CD14-positive monocyte (primary cell): ENCODE measurements at regions not wholly inside any gene's neighbourhood (a gene's known extent, or its start where the extent isn't known, plus 50 kb on each side); places are given as distances from the start of the nearest gene placed in this dataset.

Experiments used
- DNase-seq, 3 donors: peaks; one replicate each; pipeline ENCODE4 v3.0.0-alpha.2; 2011 to 2022
- H2AFZ ChIP-seq: 2 replicates; pipeline ENCODE4 v1.6.0; 2012; ENCODE audit warnings: mild to moderate bottlenecking, low read depth, low read length, inconsistent platforms; ENCODE audit not compliant: insufficient read depth, poor library complexity, severe bottlenecking
- H3K27ac ChIP-seq, 2 donors: 1 replicate in 1 of 2; 2 replicates in 1 of 2; pipeline ENCODE4 v1.5.1; 2012 to 2013; ENCODE audit warnings: low read length in 2 of 2, control low read depth in 1 of 2, inconsistent platforms in 1 of 2, low read depth in 1 of 2, mild to moderate bottlenecking in 1 of 2
- H3K27me3 ChIP-seq, 2 donors: one replicate each; pipeline versions ENCODE4 v1.6.0 to v1.6.1; 2011 to 2013; ENCODE audit warnings: low read length in 2 of 2; ENCODE audit not compliant: control insufficient read depth in 2 of 2, insufficient read depth in 2 of 2
- H3K36me3 ChIP-seq, 2 donors: replicated peaks in 1 of 2; 1 replicate in 1 of 2; 2 replicates in 1 of 2; pipeline versions ENCODE4 v1.5.1 to v1.6.1; 2012 to 2013; ENCODE audit warnings: low read length in 2 of 2, control low read depth in 1 of 2, inconsistent platforms in 1 of 2, mild to moderate bottlenecking in 1 of 2; ENCODE audit not compliant: insufficient read depth in 2 of 2, control insufficient read depth in 1 of 2
- H3K4me1 ChIP-seq, 2 donors: 1 replicate in 1 of 2; 2 replicates in 1 of 2; pipeline versions ENCODE4 v1.5.1 to v1.6.1; 2012 to 2013; ENCODE audit warnings: low read length in 2 of 2, control low read depth in 1 of 2, inconsistent platforms in 1 of 2, mild to moderate bottlenecking in 1 of 2, moderate library complexity in 1 of 2; ENCODE audit not compliant: insufficient read depth in 2 of 2, control insufficient read depth in 1 of 2
- H3K4me2 ChIP-seq: replicated peaks from 2 replicates; pipeline ENCODE3; 2012; ENCODE audit warnings: low read length, moderate library complexity, mild to moderate bottlenecking; ENCODE audit not compliant: poor library complexity, severe bottlenecking; ENCODE audit errors: extremely low read depth
- H3K4me3 ChIP-seq, 3 experiments: fragments of 200-600 bp in 1 of 3; sonication (generic) in 1 of 3; replicated peaks in 1 of 3; 1 replicate in 2 of 3; 2 replicates in 1 of 3; pipeline ENCODE4 v1.5.1; 2011 to 2013; ENCODE audit warnings: low read length in 3 of 3, mild to moderate bottlenecking in 3 of 3, control low read depth in 2 of 3, low read depth in 2 of 3, inconsistent platforms in 1 of 3, moderate library complexity in 1 of 3
- H3K79me2 ChIP-seq: 2 replicates; pipeline ENCODE4 v1.6.0; 2012; ENCODE audit warnings: mild to moderate bottlenecking, control low read depth, inconsistent platforms, low read length, moderate library complexity; ENCODE audit not compliant: insufficient read depth
- H3K9ac ChIP-seq: 2 replicates; pipeline ENCODE4 v1.6.0; 2017; ENCODE audit warnings: low read length, mild to moderate bottlenecking; ENCODE audit not compliant: insufficient read depth, poor library complexity, severe bottlenecking
- H3K9me3 ChIP-seq, 2 donors: replicated peaks in 1 of 2; 1 replicate in 1 of 2; 2 replicates in 1 of 2; pipeline versions ENCODE4 v1.5.1 to v1.6.1; 2012 to 2013; ENCODE audit warnings: low read length in 2 of 2, control low read depth in 1 of 2; ENCODE audit not compliant: control insufficient read depth in 1 of 2, insufficient read depth in 1 of 2
- H4K20me1 ChIP-seq: 2 replicates; pipeline ENCODE4 v1.6.0; 2012; ENCODE audit warnings: mild to moderate bottlenecking, low read length, control low read depth, moderate library complexity; ENCODE audit not compliant: insufficient read depth
- H3K27ac Mint-ChIP-seq, 7 donors: one replicate each; pipeline ENCODE4 v1.8.0; 2020; ENCODE audit warnings: mild to moderate bottlenecking in 7 of 7, mixed read lengths in 7 of 7, moderate library complexity in 6 of 7, inconsistent platforms in 2 of 7
- H3K27me3 Mint-ChIP-seq, 3 donors: one replicate each; pipeline ENCODE4 v1.8.0; 2021 to 2022; ENCODE audit warnings: low read depth in 3 of 3, mild to moderate bottlenecking in 3 of 3, mixed read lengths in 3 of 3, moderate library complexity in 3 of 3, inconsistent platforms in 1 of 3
- H3K36me3 Mint-ChIP-seq, 2 donors: one replicate each; pipeline ENCODE4 v1.8.0; 2020; ENCODE audit warnings: mixed read lengths in 2 of 2, inconsistent platforms in 1 of 2, mild to moderate bottlenecking in 1 of 2
- H3K4me1 Mint-ChIP-seq: one replicate; pipeline ENCODE4 v1.8.0; 2020; ENCODE audit warnings: mild to moderate bottlenecking, mixed read lengths
- H3K4me3 Mint-ChIP-seq, 2 donors: one replicate each; pipeline ENCODE4 v1.8.0; 2020; ENCODE audit warnings: mild to moderate bottlenecking in 2 of 2, mixed read lengths in 2 of 2, moderate library complexity in 1 of 2
- H3K9me3 Mint-ChIP-seq, 7 donors: one replicate each; pipeline ENCODE4 v1.8.0; 2020 to 2022; ENCODE audit warnings: mixed read lengths in 7 of 7, mild to moderate bottlenecking in 6 of 7, moderate library complexity in 6 of 7, inconsistent platforms in 2 of 7
- WGBS: methylation state at CpG from one replicate; pipeline ENCODE4 v1.1.5; 2013; ENCODE audit warnings: missing lambda C conversion rate; ENCODE audit not compliant: insufficient coverage; 5-methylcytosine and 5-hydroxymethylcytosine counted together
- intact Hi-C, 2 donors: fragments of 100-400 bp; cut with micrococcal nuclease; formaldehyde crosslinking; loops; one replicate each; pipeline versions ENCODE4 v1.15.0 to v1.15.1; 2023
- TF ChIP-seq, protein P1 (sequence below): fragments of 200-600 bp; IDR thresholded peaks from one replicate; pipeline ENCODE4 v1.8.0; 2022; ENCODE audit warnings: antibody characterized with exemption, mild to moderate bottlenecking

DNA sequence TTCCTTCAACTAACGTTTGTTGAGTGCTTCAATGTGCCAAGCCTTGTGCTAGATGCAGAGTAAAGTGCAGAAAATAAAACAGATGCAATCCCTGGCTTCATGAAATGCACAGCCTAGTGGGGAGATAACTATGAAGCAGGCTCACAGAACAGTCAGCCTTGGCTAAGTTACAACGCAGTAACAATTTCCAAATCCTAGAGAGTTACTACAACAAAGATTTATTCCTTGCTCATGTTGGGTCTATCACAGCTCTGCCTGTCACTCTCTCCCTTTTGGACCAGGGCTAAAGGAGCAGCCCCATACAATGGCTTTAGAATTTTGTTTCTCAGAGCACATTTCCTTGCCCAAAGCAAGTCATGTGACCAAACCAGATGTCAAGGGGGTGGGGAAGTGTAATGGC is 359.8 kb downstream of the ZNF326 start:
- H3K4me1 ChIP-seq = no peaks in the 10 kb centered on the region
- no CpG with 5 or more reads among the region's 2 CpGs for WGBS
- H3K79me2 ChIP-seq = no peaks in the 10 kb centered on the region
- no peak overlapping the region for H3K4me2 ChIP-seq
- H3K36me3 ChIP-seq = no peaks in the 10 kb centered on the region
- intact Hi-C loops = no loop called here
- H4K20me1 ChIP-seq = no peaks in the 10 kb centered on the region
- Mint-ChIP-seq H3K4me1 (no peaks in the 10 kb centered on the region), H3K27ac (no peak overlapping the region), H3K27me3 (peaks cover 2 to 4% (median 4%) of the 10 kb centered on the region in 3 donors), H3K4me3 (no peak overlapping the region), H3K9me3 (no peaks in the 10 kb centered on the region), H3K36me3 (no peaks in the 10 kb centered on the region)
- H3K9me3 ChIP-seq = no peaks in the 10 kb centered on the region
- no peak overlapping the region for H3K4me3 ChIP-seq
- H2AFZ ChIP-seq = no peak overlapping the region
- TF ChIP-seq, protein P1, sequence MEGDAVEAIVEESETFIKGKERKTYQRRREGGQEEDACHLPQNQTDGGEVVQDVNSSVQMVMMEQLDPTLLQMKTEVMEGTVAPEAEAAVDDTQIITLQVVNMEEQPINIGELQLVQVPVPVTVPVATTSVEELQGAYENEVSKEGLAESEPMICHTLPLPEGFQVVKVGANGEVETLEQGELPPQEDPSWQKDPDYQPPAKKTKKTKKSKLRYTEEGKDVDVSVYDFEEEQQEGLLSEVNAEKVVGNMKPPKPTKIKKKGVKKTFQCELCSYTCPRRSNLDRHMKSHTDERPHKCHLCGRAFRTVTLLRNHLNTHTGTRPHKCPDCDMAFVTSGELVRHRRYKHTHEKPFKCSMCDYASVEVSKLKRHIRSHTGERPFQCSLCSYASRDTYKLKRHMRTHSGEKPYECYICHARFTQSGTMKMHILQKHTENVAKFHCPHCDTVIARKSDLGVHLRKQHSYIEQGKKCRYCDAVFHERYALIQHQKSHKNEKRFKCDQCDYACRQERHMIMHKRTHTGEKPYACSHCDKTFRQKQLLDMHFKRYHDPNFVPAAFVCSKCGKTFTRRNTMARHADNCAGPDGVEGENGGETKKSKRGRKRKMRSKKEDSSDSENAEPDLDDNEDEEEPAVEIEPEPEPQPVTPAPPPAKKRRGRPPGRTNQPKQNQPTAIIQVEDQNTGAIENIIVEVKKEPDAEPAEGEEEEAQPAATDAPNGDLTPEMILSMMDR = no peak
- no peak overlapping the region for H3K9ac ChIP-seq
- no peaks in the 10 kb centered on the region for H3K27me3 ChIP-seq
- H3K27ac ChIP-seq = no peak overlapping the region
- no peak for DNase-seq

DNA sequence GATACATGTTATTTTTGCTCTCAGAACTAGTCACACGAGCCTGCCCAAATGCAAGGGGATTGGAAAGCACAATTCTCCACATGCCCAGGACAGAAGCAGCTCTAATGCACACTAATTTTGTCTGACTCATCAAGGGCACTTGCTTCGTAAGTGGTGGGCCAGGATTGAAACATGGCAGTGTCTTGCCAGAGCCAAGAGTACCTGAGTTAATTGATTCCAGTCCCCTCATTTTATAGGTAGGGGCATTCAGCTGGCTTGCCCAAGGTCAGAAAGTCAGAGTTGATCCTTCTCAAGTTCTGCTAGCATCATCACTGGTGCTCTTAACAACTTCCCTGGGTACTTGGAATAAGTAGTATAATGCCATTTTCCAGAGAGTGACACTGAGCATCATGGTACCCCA is 356.1 kb downstream of the ZNF326 start:
- TF ChIP-seq, protein P1 = no peak
- H3K9me3 Mint-ChIP-seq = peaks cover 5 to 13% (median 8%) of the 10 kb centered on the region in 7 donors
- Histone ChIP-seq H3K79me2 (no peaks in the 10 kb centered on the region), H3K4me1 (no peaks in the 10 kb centered on the region), H3K27me3 (no peaks in the 10 kb centered on the region), H3K4me3 (no peak overlapping the region), H3K27ac (no peak overlapping the region), H3K4me2 (no peak overlapping the region), H3K36me3 (no peaks in the 10 kb centered on the region), H3K9me3 (peaks cover 0 to 6% of the 10 kb centered on the region in 2 donors), H2AFZ (no peak overlapping the region), H4K20me1 (no peaks in the 10 kb centered on the region), H3K9ac (no peak overlapping the region)
- intact Hi-C loops = no loop called here
- peaks cover 2 to 4% (median 2%) of the 10 kb centered on the region in 3 donors for H3K27me3 Mint-ChIP-seq
- no peak overlapping the region for H3K27ac Mint-ChIP-seq
- no peak for DNase-seq
- H3K4me1 Mint-ChIP-seq = peaks cover 8% of the 10 kb centered on the region
- 100% methylated on average over 1 of the region's 2 CpGs for WGBS
- peaks cover 0 to 6% of the 10 kb centered on the region in 2 donors for H3K36me3 Mint-ChIP-seq
- H3K4me3 Mint-ChIP-seq = no peak overlapping the region
